Left hindlimb (tissue), 1 donor: ENCODE measurements at regions not wholly inside any gene's neighbourhood (a gene's known extent, or its start where the extent isn't known, plus 50 kb on each side); places are given as distances from the start of the nearest gene placed in this dataset.
A peak's percentile ranks its signal among the peaks of the same experiment; 100 is the strongest.

Source experiments
- DNase-seq: peaks from one replicate; pipeline ENCODE4 v3.0.0-alpha.2; 2018

DNA sequence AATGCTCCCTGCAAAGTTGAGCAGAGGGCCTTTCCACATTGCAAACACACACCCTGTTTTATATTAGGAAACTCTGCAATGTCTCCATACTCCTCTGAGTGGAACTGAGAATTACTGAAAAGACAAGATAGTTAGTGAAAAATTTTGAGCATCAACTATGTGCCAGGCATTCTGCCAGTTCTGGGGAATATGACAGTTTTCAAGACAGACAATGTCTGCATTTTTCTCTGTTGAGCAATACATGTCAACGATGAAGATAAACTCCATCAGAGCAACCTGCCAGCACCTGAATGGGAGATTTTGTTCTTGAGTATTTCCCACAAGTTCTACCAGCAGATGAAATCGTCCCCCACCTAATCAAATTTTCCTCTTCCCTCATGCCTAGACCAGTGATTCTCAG lies 203.4 kb upstream of the BMPER start:
- DNase-seq = no peak

GRCh38 chr7:33702514-33703054 lies 202.8 kb upstream of the BMPER start:
- no peak for DNase-seq

GRCh38 chr7:33705333-33705833 lies 200.0 kb upstream of the BMPER start:
- DNase-seq = no peak

- DNase-seq = no peak
Observed at GRCh38 chr7:33706186-33706585, 199.2 kb upstream of the BMPER start.

DNA sequence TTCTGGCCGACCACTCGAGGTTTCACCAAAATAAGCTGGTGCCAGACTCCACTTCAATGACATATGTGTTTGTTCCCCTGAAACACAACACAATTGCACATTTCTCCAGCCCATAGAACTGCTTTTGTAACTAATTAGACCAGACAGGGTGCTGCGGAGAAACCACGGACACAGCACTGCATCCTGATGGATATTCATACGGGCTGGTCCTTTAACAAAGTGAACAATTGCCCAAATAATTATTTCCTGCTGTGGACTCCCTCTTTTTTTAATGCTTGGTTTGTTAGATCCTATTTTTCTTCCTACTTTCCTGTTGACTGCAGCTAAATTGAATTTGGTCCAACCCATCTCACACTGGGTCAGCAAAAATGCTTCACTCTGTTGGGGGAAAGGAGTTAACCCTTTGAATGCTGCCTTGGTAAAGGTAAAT lies 198.6 kb upstream of the BMPER start:
- no peak for DNase-seq

- no peak for DNase-seq
Observed at GRCh38 chr7:33707427-33707826, 197.9 kb upstream of the BMPER start.

DNA sequence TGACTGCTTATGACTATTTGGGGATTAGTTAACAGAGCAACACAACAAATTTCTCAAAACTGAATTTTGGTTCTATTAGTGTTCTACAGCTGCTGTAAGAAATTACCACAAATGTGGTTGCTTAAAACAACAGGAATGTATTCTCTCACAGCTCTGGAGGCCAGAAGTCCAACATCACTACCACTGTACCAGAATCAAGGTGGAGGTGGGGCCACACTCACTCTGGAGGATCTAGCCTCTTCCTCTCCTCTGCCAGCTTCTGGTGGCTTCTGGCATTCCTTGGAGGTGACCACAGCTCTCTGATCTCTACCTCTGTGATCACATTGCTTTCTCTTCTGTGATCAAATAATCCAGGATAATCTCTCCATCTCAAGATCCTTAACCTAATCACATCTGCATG lies 194.7 kb upstream of the BMPER start:
- DNase-seq = no peak

- DNase-seq = no peak
Observed at GRCh38 chr7:33711231-33712019, 193.9 kb upstream of the BMPER start.

DNA sequence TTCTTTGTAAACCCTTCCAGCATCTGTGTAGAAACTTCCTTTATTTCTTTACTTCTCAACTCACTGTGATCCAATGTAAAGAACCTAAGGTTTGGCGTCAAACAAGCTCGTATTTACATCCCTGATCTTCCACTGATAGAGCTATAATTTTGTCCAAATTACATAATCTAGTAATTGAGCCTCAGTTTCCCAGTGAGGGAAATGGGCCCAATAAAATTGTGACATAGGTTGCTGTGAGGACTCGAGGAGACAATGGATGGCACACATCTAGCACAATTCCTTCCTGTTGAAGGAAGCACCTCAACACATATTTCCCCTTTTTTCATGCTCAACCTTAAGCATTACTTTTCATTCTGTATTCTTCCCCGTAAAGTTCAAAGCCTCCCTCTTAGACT lies 193.3 kb upstream of the BMPER start:
- DNase-seq = no peak

DNA sequence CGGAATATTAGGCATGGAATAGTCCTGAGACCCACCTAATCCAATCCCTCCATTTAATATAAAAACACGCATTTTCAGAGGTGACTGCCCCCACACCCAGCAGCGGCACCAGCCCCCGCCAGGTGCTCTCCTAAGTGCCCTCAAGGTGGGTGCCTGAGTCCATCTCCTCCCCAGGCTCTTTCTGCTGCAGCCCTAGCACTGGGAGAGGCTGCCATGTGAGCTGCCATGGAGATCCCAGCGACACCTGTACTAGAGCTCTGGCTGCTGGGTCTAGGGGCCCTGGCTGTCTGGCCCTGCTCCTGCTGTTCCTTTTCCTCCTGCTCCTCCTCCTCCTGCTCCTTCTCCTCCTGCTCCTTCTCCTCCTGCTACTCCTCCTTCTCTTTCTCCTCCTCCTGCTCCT lies 191.1 kb upstream of the BMPER start:
- no peak for DNase-seq

GRCh38 chr7:33716581-33717477 lies 188.5 kb upstream of the BMPER start:
- no peak for DNase-seq

DNA sequence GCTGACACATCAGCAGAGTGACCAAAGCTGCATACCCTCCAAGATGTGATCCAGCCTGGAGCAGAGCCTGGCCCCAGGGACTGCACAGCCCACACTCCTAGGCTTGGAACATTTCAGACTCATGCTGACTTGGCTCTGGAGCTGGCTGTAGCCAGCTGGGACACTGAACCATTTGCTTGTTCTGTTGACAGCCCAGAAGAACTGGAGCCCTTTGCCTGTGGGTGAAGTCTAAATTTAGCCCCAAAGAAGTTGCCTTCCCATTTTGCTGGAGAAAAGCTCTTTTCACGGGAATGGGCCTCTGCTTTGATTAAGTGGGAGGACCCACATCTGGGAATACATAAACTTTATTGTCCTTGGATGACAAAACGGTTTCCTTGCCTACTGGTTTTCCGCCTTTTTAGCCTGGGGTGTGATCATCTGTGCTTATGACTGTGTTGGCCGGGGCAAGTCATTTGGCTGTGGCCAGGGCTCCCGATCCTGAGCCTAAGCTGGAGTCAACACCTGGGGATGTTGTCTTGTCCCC lies 186.2 kb upstream of the BMPER start:
- peak; percentile 51 for DNase-seq

GRCh38 chr7:33720139-33720538 lies 185.2 kb upstream of the BMPER start:
- DNase-seq = no peak

GRCh38 chr7:33720870-33721269 lies 184.5 kb upstream of the BMPER start:
- DNase-seq = no peak

DNA sequence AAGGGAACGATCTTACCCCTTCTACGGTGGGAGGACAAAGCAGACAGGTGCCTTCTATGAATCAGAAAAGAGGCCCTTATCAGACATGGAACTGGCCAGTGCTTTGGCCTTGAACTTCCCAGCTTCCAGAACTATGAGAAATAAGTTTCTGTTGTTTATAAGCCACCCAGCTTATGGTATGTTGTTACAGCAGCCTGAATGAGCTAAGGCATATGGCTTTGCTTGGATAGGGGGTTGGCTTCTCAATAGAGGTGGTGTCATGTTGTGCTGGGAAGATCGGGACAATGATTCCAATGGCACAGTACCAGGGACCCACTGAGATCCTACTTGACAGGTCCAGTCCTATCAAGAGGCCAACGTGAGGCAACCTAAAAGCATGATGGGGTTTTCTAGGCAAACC lies 183.4 kb upstream of the BMPER start:
- no peak for DNase-seq

GRCh38 chr7:33722383-33723101 lies 182.8 kb upstream of the BMPER start:
- peak; percentile 79 for DNase-seq

- no peak for DNase-seq
Observed at GRCh38 chr7:33724201-33724600, 181.1 kb upstream of the BMPER start.

DNA sequence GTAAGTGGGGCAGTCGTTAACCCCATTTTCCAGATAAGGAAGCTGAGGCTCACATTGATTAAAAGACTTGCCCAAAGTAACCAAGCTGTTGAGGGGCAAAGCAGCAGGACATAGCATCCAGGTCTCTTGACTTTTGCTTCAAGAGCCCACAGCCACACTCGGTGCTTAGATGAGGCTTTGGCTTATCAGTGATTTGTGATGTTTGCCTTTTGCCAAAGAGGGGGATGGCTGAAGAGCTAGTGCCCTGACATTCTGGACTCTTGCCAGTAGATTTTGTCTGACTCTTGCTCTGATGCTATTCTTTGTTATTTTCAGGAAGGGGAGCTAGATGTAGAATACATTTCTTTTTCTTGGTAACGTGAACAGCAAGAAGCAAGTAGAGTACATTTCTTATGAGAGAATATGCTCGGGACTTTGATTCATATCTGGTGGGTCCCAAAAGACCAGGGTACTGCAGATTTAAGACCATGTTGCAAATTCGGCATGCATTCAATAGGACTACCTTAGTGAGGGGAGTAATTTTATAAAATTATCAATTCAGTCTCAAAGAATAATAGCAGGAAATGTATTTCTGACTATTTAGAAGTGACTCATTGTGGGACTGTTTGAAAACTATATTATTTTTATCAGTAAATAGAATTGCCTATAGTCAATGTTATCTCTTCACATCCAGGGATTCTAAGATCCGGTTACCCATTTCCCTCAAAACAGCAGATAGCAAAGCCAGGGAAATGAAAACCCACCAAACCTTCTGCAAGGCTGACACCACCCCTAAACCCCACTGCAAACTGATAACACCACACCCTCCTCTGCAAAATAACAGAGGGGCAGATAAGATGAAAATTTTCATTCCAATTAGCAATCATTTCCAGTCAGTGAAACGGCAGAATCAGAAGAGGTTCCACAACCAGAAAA lies 180.0 kb upstream of the BMPER start:
- DNase-seq = no peak

GRCh38 chr7:33726582-33726981 lies 178.8 kb upstream of the BMPER start:
- DNase-seq = no peak

GRCh38 chr7:33727315-33727714 lies 178.0 kb upstream of the BMPER start:
- DNase-seq = no peak

DNA sequence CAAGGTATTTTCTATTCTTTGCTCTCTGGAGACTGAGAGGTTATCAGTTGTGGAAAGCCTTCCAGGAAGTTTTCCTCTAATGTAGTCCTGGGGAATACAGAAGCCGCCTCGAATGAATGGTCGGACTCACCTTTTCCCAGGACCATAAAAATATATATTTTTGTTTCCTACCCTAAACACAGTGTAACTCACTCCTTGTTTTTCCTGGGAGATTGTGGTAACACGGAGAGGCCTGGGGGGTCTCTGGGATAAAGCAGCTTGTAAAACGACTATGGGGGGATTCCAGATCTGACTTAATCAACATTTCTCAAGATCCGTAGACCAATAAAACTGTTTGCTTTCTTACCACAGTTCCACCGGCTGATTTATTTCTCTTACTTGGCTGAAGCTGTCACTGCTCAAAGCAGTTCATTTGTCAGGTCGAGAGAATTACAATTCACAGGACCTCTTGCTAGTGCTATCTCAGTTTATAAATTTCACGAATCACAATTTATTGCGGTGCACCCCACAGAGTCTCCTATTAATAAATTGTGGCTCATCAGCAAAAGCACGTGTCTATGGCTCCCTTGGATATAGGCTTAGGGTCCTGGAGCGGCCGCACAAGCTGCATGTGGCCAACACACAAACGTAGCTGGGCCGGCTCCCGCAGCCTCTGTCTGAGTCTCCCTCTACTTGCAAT lies 176.3 kb upstream of the BMPER start:
- no peak for DNase-seq
